M059J (cell line): ENCODE measurements at regions not wholly inside any gene's neighbourhood (a gene's known extent, or its start where the extent isn't known, plus 50 kb on each side); places are given as distances from the start of the nearest gene placed in this dataset.

ENCODE experiments used
- DNase-seq: peaks from one replicate; pipeline ENCODE4 v3.0.0-alpha.2; 2012; ENCODE audit warnings: low read depth

DNA sequence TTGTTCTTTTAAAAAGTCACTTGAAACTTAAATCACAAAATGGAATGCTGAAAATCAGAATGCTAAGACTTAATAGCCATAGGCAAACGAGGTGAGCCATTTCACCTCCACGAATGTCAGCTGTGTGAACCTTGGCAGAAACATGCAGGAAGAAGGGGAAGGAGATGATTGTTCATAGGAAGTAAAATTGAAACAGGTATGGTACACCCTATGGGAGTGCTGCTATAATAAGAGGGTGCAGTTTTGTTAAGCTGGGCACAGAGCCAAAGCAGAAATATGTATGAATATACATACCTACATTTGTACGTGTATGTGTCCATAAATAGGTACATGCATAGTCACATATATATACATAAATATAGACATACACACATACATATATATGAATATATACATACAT, 51.0 kb upstream of the SPINK5 start:
- no peak for DNase-seq

DNA sequence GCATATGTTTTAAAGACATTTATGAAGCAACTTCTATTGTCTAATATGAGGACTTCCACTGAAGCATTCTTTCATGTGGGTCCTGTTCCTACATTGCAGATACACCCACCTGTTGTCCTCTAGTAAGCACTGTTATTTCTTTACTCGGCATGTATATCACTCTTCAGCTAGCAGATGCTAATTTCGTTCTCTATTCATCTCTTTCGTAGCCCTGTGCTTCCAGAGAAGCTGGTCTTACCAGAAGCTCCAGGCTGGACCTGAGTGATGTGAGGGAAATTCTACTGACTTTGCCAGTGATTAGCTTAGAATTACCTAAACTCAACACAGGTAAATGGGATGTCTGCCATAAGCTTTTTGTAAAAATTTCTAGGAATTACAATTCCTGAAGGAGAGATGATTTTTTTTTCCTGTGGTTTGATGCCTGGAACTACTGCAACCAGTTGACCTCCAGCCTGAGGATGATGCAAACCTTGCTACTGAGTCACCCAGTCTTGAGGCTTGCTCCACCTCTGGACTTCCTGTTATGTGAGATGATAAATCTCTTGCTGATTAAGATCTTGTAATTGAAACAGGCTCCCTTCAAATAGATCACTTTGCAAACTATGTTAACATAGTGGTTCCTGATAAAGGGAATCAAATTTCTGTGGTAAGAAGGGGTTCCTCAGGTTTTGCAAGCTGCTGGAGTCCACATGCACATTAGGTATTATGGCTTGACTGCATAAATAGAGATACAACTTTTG, 52.2 kb upstream of the SPINK5 start:
- peak; percentile 88 for DNase-seq

DNA sequence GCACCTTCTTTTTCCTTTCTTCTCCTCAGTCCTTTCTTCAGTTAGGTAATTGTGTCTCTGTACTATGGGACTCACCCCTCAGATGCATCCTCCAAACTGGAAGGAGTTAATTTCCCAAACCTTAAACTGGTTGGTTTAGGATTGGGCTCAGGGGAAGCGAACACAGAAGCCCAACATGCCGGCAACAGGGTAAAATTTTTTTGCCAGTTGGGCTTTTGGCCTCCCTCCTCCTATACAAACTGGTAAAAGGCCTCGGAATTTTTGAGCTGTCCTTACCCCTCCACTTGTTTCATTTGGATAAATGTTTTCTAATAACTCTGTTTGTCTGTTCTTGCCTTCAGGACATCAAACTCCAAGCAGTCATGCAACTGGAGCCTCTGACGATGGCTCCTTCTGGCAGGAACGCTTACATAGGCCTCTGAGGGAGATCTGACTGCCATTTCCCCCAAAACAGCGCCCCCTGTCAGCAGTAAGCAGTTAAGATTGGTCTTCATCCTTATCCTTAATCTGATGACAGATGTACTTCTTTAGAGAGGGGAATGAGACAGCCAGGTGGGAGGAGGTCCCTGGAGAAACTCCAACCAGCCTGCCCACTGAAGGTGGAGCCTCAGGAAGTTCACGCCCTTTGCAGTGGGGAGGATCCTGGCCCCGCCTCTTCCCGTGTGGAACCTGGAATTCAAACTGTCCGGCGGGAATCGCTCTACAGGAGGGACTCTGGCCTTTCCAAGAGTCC, 57.8 kb upstream of the SPINK5 start:
- peak; percentile 15 for DNase-seq

DNA sequence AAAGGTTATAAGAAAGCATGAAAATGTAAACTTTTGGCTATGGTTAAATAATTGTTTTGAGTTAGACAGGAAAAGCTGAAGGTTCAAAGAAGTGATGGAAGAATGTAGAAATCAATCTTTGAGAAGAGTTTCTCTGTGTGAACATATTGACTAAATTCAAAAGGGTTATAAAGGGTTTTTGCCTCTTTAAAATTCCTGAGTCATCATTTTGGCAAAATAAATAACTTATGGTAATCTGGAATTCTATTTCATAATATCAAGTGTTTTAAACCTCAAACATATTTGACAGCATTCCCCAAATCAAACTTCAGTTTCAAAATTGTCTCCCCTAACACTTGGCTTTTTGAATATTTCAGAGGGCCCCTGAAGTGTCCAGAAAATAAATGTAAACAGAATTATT, 60.6 kb upstream of the SPINK5 start:
- no peak for DNase-seq

DNA sequence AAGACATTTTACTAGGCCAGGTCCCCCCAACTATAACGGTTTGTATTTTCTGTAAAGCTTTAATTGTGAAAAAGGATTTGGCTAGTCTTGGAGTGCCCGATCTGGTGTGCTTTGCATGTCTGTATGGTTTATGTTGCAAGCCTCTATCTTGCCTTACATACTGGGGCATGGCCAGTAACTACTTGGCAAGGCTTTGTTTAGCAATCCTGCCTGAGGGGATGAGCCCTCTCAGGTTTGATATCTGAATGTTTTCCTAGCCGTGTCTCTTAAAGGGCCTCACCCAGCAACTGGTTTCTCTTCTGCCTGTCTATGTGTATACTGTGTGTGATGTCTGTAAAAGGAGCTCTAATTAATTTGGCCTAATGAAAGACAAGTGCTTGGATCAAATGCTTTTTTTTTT, 61.3 kb upstream of the SPINK5 start:
- peak; percentile 10 for DNase-seq

DNA sequence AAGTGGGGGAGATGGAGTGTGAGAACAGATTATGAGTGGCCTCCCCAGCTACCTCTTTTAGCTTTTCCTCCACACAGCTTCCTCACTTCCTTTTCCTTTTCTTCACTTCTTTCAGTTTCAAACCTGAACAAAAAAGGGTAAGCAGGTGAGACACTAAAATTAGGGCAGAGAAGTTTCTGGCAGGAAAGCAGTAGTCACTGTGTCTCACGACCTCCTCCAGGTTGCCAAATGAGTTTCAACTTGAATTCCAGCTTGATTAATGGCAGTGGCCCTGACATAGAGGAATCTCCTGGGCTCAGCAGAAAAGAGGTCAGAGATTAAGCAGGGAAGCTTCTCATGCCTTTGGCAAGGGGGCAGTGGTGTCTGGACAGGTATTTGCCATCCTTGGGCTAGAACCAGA, 63.7 kb upstream of the SPINK5 start:
- no peak for DNase-seq

DNA sequence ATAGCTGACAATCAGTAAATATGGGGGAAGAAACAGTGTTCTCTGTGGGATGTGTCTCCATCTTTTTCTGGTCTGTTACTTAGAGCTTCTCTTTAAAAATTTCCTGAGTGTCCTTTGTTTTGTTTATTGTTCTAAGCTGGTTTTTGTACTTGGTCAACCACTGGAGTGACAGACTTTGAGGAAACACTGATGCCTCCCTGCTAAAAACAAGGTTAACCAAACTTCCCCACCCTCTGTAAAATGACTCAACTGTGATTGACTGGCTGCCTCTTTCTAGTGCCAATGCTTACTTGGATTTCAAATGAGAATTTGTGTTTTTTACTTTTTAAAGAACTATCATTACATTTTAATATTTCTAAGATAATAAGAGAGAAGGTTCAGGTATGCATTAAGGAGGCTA, 65.1 kb upstream of the SPINK5 start:
- no peak for DNase-seq

DNA sequence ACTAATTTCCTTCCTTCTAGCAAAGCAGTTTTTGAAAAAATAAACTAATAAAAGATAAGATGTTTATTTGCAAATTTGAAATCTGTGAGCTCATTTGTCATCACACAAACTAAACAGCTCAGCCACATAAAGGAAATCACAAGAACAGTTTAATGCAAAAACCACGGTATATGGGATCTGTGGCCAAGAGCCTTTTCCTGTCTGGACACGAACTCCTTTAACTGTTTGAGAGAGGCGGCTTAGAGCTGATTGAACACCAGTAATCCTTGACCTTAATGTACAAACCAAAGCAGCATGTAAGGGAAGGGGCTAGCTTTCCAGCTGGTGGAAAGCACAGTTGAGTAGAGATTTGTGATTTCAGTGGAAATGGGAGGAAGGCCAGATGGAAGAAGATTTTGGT, 66.3 kb upstream of the SPINK5 start:
- DNase-seq: no peak

DNA sequence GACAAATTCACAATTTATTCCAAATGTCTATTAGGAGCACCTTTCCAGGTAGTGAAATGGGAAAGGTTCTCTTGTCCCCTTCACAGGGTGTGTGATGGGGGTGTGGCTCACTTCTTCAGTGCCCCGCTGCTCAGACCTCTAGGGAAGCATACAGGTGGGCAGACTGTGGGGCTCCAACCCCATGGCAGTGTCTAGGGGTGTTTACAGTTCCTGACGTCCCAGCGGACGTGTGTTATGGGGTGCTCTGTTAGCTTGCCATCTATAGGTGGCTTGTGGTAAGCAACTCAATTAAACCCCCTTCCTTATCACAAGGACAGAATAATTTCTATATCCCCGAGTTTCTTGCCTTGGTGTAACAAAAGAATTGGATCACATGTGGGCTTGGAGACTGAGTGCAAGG, 67.4 kb upstream of the SPINK5 start:
- no peak for DNase-seq

DNA sequence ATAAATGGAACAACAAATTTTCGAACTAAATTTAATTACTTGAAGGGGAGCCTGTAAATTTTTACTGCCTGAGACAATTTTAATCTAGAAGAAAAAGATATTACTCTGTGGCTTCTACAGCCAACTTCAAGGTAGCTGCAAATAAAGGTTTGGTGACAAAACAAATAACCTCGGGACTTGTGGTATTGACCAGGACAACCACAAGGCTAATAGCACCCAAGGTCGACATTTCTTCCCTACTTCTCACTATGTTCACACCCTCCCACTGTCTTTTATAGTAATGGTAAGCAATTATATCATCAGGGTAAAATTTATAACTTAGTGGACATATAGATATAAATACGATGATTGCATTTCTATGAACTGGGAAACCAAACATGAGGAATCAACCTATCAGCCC, 67.9 kb upstream of the SPINK5 start:
- no peak for DNase-seq

DNA sequence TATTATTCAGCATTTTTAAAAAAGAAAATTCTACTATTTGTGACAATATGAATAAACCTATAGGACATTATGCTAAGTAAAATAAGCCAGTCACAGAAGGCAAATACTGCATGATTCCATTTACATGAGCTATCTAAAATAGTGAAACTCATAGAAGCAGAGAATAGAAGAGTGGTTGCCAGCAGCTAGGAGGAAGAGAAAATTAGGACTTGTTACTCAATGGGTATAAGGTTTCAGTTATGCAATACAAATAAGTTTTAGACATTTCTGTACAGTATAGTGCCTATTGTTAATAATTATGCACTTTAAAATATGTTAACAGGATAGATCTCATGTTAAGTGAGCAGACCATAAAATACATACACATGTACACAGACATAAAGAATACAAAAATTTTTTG, 73.8 kb upstream of the SPINK5 start:
- no peak for DNase-seq

DNA sequence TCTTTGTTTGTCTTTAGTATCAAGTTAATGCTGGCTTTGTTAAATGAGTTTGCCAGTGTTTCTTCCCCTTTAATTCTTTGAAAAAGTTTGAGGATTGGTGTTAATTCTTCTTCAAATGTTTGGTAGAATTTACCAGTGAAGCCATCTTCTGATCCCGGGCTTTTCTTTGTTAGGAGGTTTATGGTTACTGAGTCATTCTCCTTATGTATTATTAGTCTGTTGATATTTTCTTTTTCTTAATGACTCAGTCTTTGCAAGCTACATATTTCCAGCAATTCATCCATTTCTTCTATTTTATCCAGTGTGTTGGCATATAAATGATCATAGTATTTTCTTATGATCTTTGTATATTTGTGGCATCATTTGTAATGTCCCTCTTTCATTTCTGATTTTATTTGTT, 74.5 kb upstream of the SPINK5 start:
- no peak for DNase-seq

DNA sequence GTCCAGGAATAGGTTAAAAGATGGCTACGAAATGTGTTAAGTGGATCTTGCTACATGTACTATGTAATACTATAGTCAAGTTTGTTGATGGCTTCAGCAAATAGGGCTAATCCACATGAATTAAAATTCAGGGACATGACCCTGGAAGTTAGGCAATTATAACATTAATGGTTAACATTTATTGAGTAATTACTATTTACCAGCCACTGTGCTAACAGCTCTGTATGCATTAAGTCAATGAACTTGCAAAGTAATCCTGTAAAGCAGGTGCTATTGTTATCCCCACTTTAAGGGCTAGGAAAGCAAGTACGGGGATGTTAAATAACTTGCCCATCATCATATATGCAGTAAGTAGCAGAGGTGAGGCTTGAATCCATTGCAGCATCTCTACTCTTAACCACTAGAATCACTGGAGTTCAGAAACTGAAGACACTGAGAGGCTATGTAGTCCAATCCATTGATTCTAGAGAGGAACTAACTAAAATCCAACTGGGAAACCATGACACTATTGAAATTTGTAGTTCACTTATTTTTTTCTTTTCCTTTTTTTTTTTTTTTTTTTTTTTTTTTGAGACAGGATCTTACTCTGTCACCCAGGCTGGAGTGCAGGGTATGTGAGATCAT, 77.5 kb upstream of the SPINK5 start:
- DNase-seq: no peak

DNA sequence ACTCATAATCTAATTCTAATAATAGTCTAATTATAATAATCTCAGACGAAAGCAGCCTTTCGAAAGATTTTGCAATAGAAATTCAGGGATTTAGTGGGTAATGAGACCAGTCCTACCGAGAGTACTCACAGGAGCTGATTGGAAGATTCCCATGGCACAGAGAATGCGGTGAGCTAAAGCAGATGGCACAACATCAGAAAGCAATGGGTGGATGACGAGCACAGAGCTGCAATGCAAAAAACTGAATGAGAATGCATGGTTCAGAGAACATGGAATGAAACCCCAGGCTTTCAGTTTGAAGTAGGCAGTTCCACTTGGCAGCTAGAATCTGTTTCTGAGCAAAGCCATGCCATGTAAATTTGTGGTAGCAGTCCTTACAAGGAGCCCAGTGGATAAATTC, 78.2 kb upstream of the SPINK5 start:
- DNase-seq: no peak

DNA sequence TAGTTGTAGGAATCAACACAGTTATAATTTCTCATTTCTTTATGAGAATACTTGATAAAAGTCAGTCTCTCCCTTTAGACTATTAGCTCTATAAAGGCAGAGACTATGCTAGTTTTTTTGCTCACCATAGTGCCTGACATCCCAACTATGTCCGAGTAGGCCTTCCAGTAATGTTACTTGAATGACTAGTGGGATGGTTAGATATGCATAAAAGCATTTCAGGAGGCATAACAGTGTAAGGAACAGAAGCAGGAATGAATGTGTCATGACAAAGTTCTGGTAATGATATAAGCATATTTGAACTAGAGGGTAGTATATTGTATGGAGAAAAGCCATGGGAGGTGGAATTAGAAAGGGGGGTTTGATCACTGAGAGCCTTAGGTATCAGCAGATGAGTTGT, 77.4 kb upstream of the C5orf46 start:
- no peak for DNase-seq

DNA sequence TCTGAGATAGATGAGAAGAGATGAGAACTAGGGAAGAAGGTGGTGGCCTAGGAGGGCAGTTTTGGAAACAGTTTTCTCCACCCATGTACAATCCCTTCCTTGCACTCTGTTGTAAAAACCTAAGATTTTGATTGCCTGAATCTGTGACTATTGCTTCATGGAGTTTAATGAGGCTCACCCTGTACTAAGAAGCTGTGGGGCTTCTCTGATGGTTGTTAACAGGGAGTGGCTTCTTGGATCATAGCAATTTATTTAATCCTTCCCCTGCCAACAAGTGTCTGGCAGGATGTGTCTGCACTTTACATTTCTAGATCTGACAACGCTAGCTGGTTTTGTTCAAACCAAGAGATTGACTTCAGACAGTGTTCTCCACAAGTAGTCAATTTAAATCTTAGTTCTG, 74.7 kb upstream of the C5orf46 start:
- no peak for DNase-seq

DNA sequence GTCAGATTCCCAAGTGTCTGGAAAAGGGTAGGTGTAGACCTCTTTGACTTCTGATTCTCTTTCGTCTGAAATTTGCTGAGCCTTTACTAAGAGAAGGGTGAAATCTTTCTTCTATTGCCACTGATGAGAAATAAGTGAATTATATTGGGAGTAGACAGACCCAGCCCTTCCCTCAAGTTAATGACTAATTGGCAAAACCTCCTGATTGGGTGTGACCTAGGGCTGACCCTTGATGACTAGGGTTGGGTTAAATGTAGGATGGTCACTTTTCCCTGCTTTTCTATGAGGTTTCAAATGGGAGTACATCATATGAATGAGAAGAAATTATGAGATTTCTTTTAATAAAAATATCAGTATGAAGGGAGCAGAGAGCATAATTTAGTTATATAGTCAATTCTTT, 73.4 kb upstream of the C5orf46 start:
- DNase-seq: no peak

DNA sequence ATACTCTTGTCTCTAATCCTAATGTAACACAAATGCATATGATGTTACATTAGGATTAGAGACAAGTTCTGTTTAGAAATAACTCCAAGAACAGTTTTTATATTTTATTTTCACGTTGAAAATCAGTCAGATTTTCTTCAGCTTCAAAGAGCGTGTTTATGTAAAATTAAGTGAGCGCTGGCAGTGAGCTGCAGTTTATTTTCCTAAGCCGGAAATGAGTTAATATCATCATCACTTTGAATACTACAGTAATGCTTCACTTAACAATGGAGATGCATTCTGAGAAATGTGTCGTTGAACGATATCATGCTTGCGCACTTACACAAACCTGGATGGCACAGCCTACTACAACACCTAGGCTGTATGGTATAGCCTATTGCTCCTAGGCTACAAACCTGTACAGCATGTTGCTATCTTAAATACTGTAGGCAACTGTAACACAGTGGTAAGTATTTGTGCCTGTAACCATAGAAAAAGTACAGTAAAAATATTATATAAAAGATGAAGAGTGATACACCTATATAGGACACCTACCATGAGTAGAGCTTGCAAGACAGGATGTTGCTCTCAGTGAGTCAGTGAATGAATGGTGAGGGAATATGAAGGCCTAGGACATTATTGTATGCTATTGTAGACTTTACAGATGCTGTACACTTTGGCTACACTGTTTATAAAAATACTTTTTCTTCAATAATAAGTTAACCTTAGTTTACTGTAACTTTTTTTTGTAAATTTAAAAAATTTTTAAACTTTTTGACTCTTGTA, 65.9 kb upstream of the C5orf46 start:
- no peak for DNase-seq

DNA sequence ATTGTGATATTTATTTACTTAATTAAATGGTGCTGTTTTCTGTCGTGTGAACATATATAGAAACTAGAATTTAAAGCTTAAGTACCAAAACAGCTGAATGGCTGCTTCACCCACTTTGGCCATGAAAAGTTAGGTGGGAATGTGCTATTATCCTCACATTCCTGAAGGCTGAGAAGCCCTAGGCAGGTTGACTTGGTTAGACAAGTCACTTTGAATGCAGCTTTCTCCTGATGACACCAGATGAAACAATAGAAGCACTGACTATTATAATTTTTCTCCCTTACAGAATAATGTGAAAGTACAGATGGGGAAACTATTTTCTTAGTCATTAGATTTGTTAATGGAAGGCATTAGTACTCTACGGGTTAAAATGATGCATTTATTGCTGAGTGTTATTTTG, 65.1 kb upstream of the C5orf46 start:
- DNase-seq: no peak

DNA sequence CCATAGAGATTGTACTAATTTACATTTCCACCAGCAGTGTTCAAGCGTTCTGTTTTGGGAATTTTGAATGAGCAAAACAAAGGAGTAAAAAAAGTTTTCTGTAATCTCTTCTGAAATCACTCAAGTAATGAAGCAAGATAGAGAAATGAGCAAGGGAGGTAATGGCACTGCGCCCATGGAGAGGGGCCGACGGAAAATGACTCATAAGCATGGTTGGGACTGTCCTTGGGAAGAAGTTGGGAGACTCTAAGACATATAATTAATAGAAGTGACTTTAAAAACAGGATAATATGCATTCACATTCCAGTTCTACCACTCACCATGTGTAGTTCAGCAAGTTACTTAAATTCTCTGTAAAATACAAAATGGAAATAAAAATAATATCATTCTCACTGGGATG, 62.5 kb upstream of the C5orf46 start:
- peak; percentile 46 for DNase-seq

DNA sequence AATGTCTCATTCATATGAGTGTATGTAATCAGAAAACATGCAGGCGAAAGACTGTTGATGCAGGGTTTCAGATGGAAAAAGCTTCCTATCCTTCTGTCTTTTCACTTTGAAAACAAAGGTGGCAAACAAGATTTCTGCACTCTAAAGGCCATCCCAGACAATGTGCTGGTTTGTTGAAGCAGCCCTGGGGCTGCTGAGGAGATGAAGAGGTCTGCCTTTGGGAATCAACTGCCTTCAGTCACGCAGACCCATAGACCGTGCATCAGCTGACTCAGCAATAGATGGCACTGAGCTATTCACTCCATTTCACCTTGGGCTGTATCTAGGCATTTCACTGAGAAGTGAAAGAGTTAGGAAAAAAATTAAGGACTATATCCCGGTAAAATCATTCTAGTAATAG, 60.5 kb upstream of the C5orf46 start:
- DNase-seq: no peak

DNA sequence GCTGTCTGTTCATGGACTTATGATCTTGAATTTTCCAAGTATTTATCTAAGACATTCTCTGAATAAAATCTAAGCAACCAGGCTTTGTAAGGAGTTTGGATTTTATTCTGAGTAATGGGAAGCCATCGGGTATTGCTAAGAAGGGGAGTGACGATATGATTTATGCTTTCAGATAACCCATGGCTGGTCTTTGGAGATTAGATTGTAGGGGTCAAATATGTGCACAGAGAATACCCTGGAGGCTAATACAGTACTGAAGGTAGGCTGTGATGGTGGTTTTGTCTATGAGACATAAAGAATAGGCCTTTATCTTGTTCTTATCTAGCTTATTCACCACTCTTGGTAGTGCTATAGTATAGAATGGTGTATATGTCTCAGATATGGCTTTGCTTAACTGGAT, 60.0 kb upstream of the C5orf46 start:
- no peak for DNase-seq

DNA sequence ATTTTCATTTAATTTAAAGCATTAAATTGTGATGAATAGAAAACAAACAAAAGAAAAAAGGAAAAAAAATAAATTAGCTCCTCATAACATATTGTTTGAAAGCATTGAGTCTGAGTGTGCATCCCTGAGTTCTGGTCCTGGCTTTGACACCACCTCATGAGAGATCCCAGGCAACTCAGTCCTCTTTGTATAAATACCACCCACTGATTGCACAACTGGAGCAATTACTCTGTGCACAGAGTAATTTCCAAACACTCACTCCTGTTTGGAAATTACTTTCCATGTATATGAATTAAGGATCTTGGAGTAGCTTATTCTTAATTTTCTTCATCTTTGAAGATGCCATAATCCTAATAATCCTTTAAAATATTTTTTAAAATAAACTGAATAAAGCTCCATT, 59.4 kb upstream of the C5orf46 start:
- no peak for DNase-seq
